WERI-Rb-1 (cell line): ENCODE measurements at regions not wholly inside any gene's neighbourhood (a gene's known extent, or its start where the extent isn't known, plus 50 kb on each side); places are given as distances from the start of the nearest gene placed in this dataset.

ENCODE experiments used
- DNase-seq: peaks from one replicate; pipeline ENCODE4 v3.0.0-alpha.2; 2020
- H3K27ac ChIP-seq: fragments of 250-450 bp; sonication (Bioruptor Pico); 2 replicates; pipeline ENCODE4 v1.5.1; 2020; ENCODE audit warnings: mild to moderate bottlenecking, moderate library complexity
- H3K27me3 ChIP-seq: fragments of 250-450 bp; sonication (Bioruptor Pico); 2 replicates; pipeline ENCODE4 v1.5.1; 2021; ENCODE audit warnings: mild to moderate bottlenecking, low read depth, moderate library complexity; ENCODE audit not compliant: insufficient read depth, severe bottlenecking
- H3K36me3 ChIP-seq: fragments of 250-450 bp; sonication (Bioruptor Pico); 2 replicates; pipeline ENCODE4 v1.5.1; 2020; ENCODE audit warnings: mild to moderate bottlenecking, moderate library complexity
- H3K4me3 ChIP-seq: 2 replicates; pipeline ENCODE4 v1.5.1; 2011; ENCODE audit warnings: low read depth, mild to moderate bottlenecking, control low read depth, low read length
- H3K9me3 ChIP-seq: fragments of 250-450 bp; sonication (Bioruptor Pico); 2 replicates; pipeline ENCODE4 v1.5.1; 2021; ENCODE audit warnings: mild to moderate bottlenecking, moderate library complexity; ENCODE audit not compliant: severe bottlenecking
- TF ChIP-seq, protein P1 (sequence below): IDR thresholded peaks from 2 replicates; pipeline ENCODE4 v1.5.1; 2011; ENCODE audit warnings: low read depth, mild to moderate bottlenecking, control low read depth, inconsistent platforms, low read length

DNA sequence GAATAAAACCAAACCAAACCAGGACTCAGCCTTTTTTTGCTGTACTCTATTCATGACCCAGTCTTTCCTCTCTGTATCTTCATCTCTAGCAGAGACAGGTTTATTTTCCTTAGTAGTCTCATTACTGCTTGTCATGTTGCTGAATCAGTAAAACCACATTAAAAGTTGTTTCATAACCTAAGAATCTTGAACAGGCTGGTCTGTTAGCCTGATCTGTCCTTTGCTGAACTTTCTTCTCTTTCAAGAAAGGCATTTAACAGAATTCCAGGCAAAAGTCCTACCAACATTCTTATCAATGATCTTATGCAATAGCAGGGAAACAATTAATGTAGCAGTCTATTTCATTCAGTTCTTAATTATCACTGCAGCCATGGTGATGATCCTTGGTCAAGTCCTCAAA is 197.7 kb downstream of the CASP12 start:
- TF ChIP-seq, protein P1, sequence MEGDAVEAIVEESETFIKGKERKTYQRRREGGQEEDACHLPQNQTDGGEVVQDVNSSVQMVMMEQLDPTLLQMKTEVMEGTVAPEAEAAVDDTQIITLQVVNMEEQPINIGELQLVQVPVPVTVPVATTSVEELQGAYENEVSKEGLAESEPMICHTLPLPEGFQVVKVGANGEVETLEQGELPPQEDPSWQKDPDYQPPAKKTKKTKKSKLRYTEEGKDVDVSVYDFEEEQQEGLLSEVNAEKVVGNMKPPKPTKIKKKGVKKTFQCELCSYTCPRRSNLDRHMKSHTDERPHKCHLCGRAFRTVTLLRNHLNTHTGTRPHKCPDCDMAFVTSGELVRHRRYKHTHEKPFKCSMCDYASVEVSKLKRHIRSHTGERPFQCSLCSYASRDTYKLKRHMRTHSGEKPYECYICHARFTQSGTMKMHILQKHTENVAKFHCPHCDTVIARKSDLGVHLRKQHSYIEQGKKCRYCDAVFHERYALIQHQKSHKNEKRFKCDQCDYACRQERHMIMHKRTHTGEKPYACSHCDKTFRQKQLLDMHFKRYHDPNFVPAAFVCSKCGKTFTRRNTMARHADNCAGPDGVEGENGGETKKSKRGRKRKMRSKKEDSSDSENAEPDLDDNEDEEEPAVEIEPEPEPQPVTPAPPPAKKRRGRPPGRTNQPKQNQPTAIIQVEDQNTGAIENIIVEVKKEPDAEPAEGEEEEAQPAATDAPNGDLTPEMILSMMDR: no peak
- DNase-seq: no peak
- no peak overlapping the region for H3K27ac ChIP-seq

DNA sequence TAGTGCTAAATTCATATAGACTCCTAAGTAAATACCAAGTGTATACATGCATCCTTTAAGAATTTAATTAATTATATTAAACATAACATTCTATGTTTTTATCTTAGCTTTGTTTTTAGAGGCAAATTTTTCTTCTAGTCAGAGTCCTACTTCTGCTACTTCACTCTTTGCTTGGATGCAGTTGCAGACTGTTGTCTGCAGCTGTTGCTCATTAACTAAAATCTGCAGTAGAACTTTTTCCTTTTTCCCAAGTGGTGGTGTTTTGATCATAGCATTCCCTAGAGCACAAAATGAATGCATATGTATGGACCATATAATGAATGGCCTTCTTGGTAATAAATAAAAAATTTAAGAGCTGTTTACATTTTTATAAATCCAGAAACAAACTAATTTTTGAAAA is 198.3 kb downstream of the CASP12 start:
- H3K27me3 ChIP-seq: no peaks in the 10 kb centered on the region
- H3K9me3 ChIP-seq: no peaks in the 10 kb centered on the region
- DNase-seq: no peak
- H3K4me3 ChIP-seq: no peak overlapping the region
- H3K27ac ChIP-seq: no peak overlapping the region
- H3K36me3 ChIP-seq: no peaks in the 10 kb centered on the region
- TF ChIP-seq, protein P1: no peak

More for the DNA sequence above, 197.7 kb downstream of the CASP12 start:
- H3K4me3 ChIP-seq: no peak overlapping the region
- H3K27me3 ChIP-seq: no peaks in the 10 kb centered on the region
- no peaks in the 10 kb centered on the region for H3K36me3 ChIP-seq
- H3K9me3 ChIP-seq: no peaks in the 10 kb centered on the region

DNA sequence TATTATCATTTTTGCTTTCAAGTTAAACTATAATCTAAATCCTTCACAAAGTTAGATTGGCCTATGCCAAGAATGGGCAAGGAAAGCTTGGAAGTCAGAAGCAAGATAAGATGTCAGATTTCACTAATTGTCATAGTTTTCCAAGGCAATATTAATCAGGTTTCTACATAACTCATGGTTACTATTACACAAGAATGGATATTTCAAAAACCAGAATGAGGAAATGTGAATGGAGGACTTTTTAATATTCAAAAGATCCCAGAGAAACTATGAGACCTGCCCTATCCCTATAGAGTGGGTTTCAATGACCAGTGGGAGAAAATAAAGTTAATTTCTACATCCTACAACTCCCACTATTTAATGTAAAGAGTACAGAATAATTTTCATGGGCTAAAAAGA is 203.2 kb downstream of the CASP12 start:
- TF ChIP-seq, protein P1: no peak
- H3K36me3 ChIP-seq: no peaks in the 10 kb centered on the region
- no peaks in the 10 kb centered on the region for H3K27me3 ChIP-seq
- no peak for DNase-seq
- H3K9me3 ChIP-seq: no peaks in the 10 kb centered on the region
- H3K27ac ChIP-seq: no peak overlapping the region
- no peak overlapping the region for H3K4me3 ChIP-seq

DNA sequence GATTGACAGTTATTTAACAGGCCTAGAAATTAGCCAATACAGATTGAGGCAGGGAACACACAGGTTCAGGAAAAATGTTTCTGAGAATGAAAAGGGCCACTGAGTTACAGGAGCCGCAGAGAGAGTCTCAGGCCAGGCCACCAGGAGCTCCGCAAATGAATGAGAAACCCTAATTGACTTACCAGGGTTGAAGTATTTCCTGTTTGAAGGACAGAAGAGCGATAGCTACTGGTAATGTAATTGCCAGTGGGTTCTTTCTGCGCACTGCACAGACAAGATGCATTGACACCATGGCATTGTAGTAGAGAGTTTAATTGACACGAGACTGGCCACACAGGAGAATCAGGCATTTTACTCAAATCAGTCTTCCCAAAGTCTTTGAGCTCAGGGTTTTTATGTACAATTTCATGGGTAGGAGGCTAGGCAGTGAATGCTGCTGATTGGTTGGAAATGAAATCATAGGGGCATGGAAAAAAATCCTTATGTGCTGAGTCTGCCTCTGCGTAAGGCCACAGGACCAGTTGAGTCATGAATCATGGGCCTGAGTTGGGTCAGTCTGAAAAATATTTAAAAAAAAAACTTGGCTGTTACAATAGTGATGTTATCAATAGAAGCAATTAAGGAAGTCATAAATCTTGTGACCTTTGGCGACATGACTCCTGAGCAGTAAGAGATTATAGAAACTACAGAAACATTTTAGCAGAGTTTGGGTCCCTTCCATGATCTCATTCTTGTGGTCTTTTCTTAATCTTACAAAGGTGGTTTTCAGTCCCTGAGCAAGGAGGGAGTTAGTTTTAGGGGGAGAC is 203.8 kb downstream of the CASP12 start:
- no peak overlapping the region for H3K27ac ChIP-seq
- no peak for DNase-seq
- TF ChIP-seq, protein P1: no peak
- H3K4me3 ChIP-seq: no peak overlapping the region
- H3K27me3 ChIP-seq: no peaks in the 10 kb centered on the region
- H3K9me3 ChIP-seq: no peaks in the 10 kb centered on the region
- H3K36me3 ChIP-seq: no peaks in the 10 kb centered on the region

DNA sequence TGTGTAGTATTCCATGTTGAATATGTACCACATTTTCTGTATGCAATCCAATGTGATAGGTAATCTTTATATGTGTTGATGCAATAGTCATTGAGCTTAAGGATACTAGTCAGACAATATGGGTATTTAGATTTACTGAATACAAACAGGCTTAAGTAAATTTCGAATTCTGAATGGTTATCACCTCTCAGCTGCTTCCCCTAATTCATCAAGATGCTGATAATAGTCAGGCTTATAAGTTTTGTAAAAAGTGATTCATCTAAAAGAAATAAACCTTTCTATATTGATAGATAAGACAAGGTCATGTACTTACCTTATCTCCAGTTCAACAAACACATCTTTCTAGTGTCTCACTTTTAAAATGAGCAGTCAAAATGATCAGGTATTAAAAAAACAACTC is 205.5 kb downstream of the CASP12 start:
- TF ChIP-seq, protein P1: no peak
- H3K4me3 ChIP-seq: no peak overlapping the region
- no peak for DNase-seq
- H3K27me3 ChIP-seq: no peaks in the 10 kb centered on the region
- no peaks in the 10 kb centered on the region for H3K9me3 ChIP-seq
- H3K36me3 ChIP-seq: no peaks in the 10 kb centered on the region
- no peak overlapping the region for H3K27ac ChIP-seq

DNA sequence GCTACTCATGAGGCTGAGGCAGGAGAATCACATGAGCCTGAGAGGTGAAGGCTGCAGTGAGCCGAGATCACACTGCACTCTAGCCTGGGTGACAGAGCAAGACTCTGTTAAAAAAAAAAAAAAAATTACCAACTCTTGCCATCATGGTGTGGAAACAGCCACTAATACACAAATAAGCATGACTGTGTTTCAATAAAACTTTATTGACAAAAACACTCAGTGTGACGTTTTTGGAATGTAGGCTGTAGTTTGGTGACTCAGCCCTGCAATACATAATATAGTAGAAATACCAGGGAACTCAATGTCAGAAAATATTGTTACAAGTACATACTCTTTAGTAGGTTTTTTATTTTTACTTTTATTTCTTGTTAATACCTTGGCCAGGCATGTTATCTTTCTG is 207.1 kb downstream of the CASP12 start:
- H3K4me3 ChIP-seq: no peak overlapping the region
- H3K27ac ChIP-seq: no peak overlapping the region
- H3K9me3 ChIP-seq: no peaks in the 10 kb centered on the region
- no peaks in the 10 kb centered on the region for H3K27me3 ChIP-seq
- DNase-seq: no peak
- no peaks in the 10 kb centered on the region for H3K36me3 ChIP-seq
- TF ChIP-seq, protein P1: no peak
